Astrocyte (in vitro differentiated cells and primary cell): ENCODE measurements at regions not wholly inside any gene's neighbourhood (a gene's known extent, or its start where the extent isn't known, plus 50 kb on each side); places are given as distances from the start of the nearest gene placed in this dataset.

ENCODE experiments used
- DNase-seq: peaks from one replicate; pipeline ENCODE4 v3.0.0-alpha.2; 2010; ENCODE audit warnings: low read depth
- FAIRE-seq: peaks from 2 replicates; lab custom pipeline; 2011; peaks lifted over from hg19 to GRCh38; lab: Jason Lieb, UNC
- H2AFZ ChIP-seq: 2 replicates; pipeline ENCODE4 v1.6.0; 2012; ENCODE audit warnings: low read depth, low read length, inconsistent platforms
- H3K27ac ChIP-seq: 2 replicates; pipeline ENCODE4 v1.5.1; 2011; ENCODE audit warnings: low read depth, low read length, inconsistent platforms
- H3K27me3 ChIP-seq: 2 replicates; pipeline ENCODE4 v1.6.0; 2011; ENCODE audit warnings: low read length, inconsistent platforms; ENCODE audit not compliant: insufficient read depth
- H3K36me3 ChIP-seq: 2 replicates; pipeline ENCODE4 v1.5.1; 2011; ENCODE audit warnings: low read length, inconsistent platforms; ENCODE audit not compliant: insufficient read depth
- H3K4me1 ChIP-seq: 2 replicates; pipeline ENCODE4 v1.5.1; 2011; ENCODE audit warnings: low read length, inconsistent platforms; ENCODE audit not compliant: insufficient read depth
- H3K4me2 ChIP-seq: 2 replicates; pipeline ENCODE4 v1.6.0; 2012; ENCODE audit warnings: low read length, inconsistent platforms
- H3K4me3 ChIP-seq: 2 replicates; pipeline ENCODE4 v1.5.1; 2011; ENCODE audit warnings: low read depth, mild to moderate bottlenecking, low read length, inconsistent platforms; ENCODE audit not compliant: insufficient read depth
- H3K79me2 ChIP-seq: 2 replicates; pipeline ENCODE4 v1.6.0; 2012; ENCODE audit warnings: mild to moderate bottlenecking, low read length, inconsistent platforms; ENCODE audit not compliant: insufficient read depth
- H3K9ac ChIP-seq: 2 replicates; pipeline ENCODE4 v1.6.0; 2012; ENCODE audit warnings: mild to moderate bottlenecking, low read length, inconsistent platforms
- H3K9me3 ChIP-seq: 2 replicates; pipeline ENCODE4 v1.5.1; 2012; ENCODE audit warnings: low read depth, mild to moderate bottlenecking, low read length, inconsistent platforms; ENCODE audit not compliant: insufficient read depth
- H4K20me1 ChIP-seq: 2 replicates; pipeline ENCODE4 v1.6.0; 2012; ENCODE audit warnings: low read length, inconsistent platforms; ENCODE audit not compliant: insufficient read depth
- H3K27ac Mint-ChIP-seq: one replicate; pipeline ENCODE4 v1.8.0; 2021; ENCODE audit warnings: mild to moderate bottlenecking, mixed read lengths; ENCODE audit not compliant: unreplicated experiment
- H3K27me3 Mint-ChIP-seq: one replicate; pipeline ENCODE4 v1.8.0; 2021; ENCODE audit warnings: low read depth, mixed read lengths; ENCODE audit not compliant: unreplicated experiment
- H3K36me3 Mint-ChIP-seq: one replicate; pipeline ENCODE4 v1.8.0; 2021; ENCODE audit warnings: low read depth, mixed read lengths; ENCODE audit not compliant: unreplicated experiment
- H3K4me1 Mint-ChIP-seq: one replicate; pipeline ENCODE4 v1.8.0; 2021; ENCODE audit warnings: low read depth, mixed read lengths; ENCODE audit not compliant: unreplicated experiment
- H3K4me3 Mint-ChIP-seq: one replicate; pipeline ENCODE4 v1.8.0; 2021; ENCODE audit warnings: mild to moderate bottlenecking, moderate library complexity, mixed read lengths; ENCODE audit not compliant: unreplicated experiment
- H3K9me3 Mint-ChIP-seq: one replicate; pipeline ENCODE4 v1.8.0; 2021; ENCODE audit warnings: mild to moderate bottlenecking, mixed read lengths; ENCODE audit not compliant: unreplicated experiment
- CTCF ChIP-seq: IDR thresholded peaks from 2 replicates; pipeline ENCODE4 v1.5.1; 2011; ENCODE audit warnings: low read depth, mild to moderate bottlenecking, inconsistent platforms, low read length, moderate library complexity; ENCODE audit not compliant: insufficient read depth
- EZH2 ChIP-seq: IDR thresholded peaks from 2 replicates; pipeline ENCODE4 v1.6.1; 2012; ENCODE audit warnings: mild to moderate bottlenecking, low read length, inconsistent platforms; ENCODE audit not compliant: insufficient read depth

GRCh38 chr14:76268700-76269099 lies 107.2 kb upstream of the ESRRB start:
- no peaks in the 10 kb centered on the region for H3K36me3 ChIP-seq
- FAIRE-seq (no peak), DNase-seq (no peak)
- H3K79me2 ChIP-seq: no peaks in the 10 kb centered on the region
- no peak overlapping the region for H3K4me2 ChIP-seq
- no peak overlapping the region for H3K4me3 ChIP-seq
- H3K9me3 Mint-ChIP-seq: peaks cover 5% of the 10 kb centered on the region
- no peaks in the 10 kb centered on the region for H3K4me1 Mint-ChIP-seq
- TF ChIP-seq CTCF (no peak), EZH2 (no peak)
- no peaks in the 10 kb centered on the region for H3K4me1 ChIP-seq
- H3K36me3 Mint-ChIP-seq: no peaks in the 10 kb centered on the region
- no peak overlapping the region for H3K4me3 Mint-ChIP-seq
- H3K9me3 ChIP-seq: no peaks in the 10 kb centered on the region
- H3K27ac Mint-ChIP-seq: no peak overlapping the region
- no peak overlapping the region for H2AFZ ChIP-seq
- H3K27me3 Mint-ChIP-seq: peaks cover 64% of the 10 kb centered on the region
- no peaks in the 10 kb centered on the region for H3K27me3 ChIP-seq
- H3K9ac ChIP-seq: no peak overlapping the region
- no peak overlapping the region for H3K27ac ChIP-seq
- H4K20me1 ChIP-seq: no peaks in the 10 kb centered on the region

- H3K79me2 ChIP-seq: no peaks in the 10 kb centered on the region
- H4K20me1 ChIP-seq: no peaks in the 10 kb centered on the region
- H3K36me3 Mint-ChIP-seq: no peaks in the 10 kb centered on the region
- H3K27ac ChIP-seq: no peak overlapping the region
- DNase-seq: no peak
- no peaks in the 10 kb centered on the region for H3K4me1 ChIP-seq
- no peak for FAIRE-seq
- H3K9ac ChIP-seq: no peak overlapping the region
- no peaks in the 10 kb centered on the region for H3K9me3 ChIP-seq
- peaks cover under 1% of the 10 kb centered on the region for H3K9me3 Mint-ChIP-seq
- no peaks in the 10 kb centered on the region for H3K27me3 ChIP-seq
- no peak overlapping the region for H3K4me2 ChIP-seq
- H3K36me3 ChIP-seq: no peaks in the 10 kb centered on the region
- no peaks in the 10 kb centered on the region for H3K4me1 Mint-ChIP-seq
- peaks cover 55% of the 10 kb centered on the region for H3K27me3 Mint-ChIP-seq
- no peak overlapping the region for H3K4me3 ChIP-seq
- no peak overlapping the region for H3K4me3 Mint-ChIP-seq
- no peak overlapping the region for H2AFZ ChIP-seq
- H3K27ac Mint-ChIP-seq: no peak overlapping the region
- no peak for TF ChIP-seq CTCF
- no peak for TF ChIP-seq EZH2
These were observed 104.7 kb upstream of the ESRRB start for GRCh38 chr14:76271041-76271755.

GRCh38 chr14:76272349-76272748 lies 103.6 kb upstream of the ESRRB start:
- H3K4me1 Mint-ChIP-seq: no peaks in the 10 kb centered on the region
- no peaks in the 10 kb centered on the region for H3K9me3 Mint-ChIP-seq
- Histone ChIP-seq H3K36me3 (no peaks in the 10 kb centered on the region), H3K79me2 (no peaks in the 10 kb centered on the region), H2AFZ (no peak overlapping the region), H3K4me2 (no peak overlapping the region), H3K9ac (no peak overlapping the region), H3K4me1 (no peaks in the 10 kb centered on the region), H3K27me3 (no peaks in the 10 kb centered on the region), H3K4me3 (no peak overlapping the region), H3K9me3 (no peaks in the 10 kb centered on the region), H3K27ac (no peak overlapping the region), H4K20me1 (no peaks in the 10 kb centered on the region)
- no peaks in the 10 kb centered on the region for H3K36me3 Mint-ChIP-seq
- peaks cover 50% of the 10 kb centered on the region for H3K27me3 Mint-ChIP-seq
- TF ChIP-seq CTCF (no peak), EZH2 (no peak)
- FAIRE-seq (no peak), DNase-seq (no peak)
- no peak overlapping the region for H3K4me3 Mint-ChIP-seq
- H3K27ac Mint-ChIP-seq: no peak overlapping the region
